ENCODE measurements at regions not wholly inside any gene's neighbourhood (a gene's known extent, or its start where the extent isn't known, plus 50 kb on each side); places are given as distances from the start of the nearest gene placed in this dataset.

DNA sequence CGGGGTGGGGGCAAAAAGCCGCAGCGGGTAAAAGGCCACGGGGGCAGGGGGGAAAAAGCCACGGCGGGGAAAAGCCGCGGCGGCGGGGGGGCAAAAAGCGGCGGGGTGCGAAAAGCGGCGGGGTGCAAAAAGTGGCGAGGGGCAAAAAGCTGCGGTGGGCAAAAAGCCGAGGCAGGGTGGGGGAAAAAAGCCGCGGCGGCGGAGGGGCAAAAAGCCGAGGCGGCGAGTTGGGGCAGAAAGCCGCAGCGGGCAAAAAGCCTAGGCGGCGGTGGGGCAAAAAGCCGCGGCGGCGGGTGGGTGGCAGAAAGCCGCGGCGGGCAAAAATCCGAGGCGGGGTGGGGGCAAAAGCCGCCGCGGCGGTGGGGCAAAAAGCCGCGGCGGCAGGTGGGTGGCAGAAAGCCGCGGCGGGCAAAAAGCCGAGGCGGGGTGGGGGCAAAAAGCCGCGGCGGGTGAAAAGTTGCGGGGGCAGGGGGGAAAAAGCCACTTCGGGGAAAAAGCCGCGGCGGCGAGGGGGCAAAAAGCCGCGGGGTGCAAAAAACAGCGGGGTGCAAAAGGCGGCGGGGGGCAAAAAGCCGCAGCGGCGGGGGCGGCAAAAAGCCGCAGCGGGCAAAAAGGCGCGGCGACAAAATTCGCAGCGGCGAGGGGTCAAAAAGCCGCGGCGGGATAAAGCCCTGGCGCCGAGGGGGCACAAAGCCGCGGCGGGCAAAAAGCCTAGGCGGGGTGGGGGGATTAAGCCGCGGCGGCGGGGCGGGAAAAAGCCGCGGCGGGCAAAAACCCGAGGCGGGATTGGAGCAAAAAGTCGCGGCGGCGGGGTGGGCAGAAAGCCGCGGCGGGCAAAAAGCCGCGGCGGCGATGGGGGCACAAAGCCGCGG lies 3901.2 kb downstream of the SRGAP2C start:
- TF ChIP-seq ZNF114 (CRISPR knock-in tag; IDR thresholded peaks at IDR 0.05) (no peak), EZH2 (IDR thresholded peaks at IDR 0.05; ENCODE audit: low read depth, unreplicated experiment) (no peak), CTCF (conservative IDR thresholded peaks at IDR 0.05; ENCODE audit: low read depth in 2 of 2) (no peak), ETS1 (IDR thresholded peaks at IDR 0.05) (no peak)
